HG03457 (cell line): ENCODE measurements at regions not wholly inside any gene's neighbourhood (a gene's known extent, or its start where the extent isn't known, plus 50 kb on each side); places are given as distances from the start of the nearest gene placed in this dataset.
A peak's percentile ranks its signal among the peaks of the same experiment; 100 is the strongest.
"Not testable (repeated sequence)": the region's sequence is repeated elsewhere in the genome, so short reads cannot be mapped to it uniquely, and the experiment has no call there.

Source experiments
- ATAC-seq: cut with Tn5 transposase; IDR thresholded peaks from one replicate; pipeline ENCODE4 v1.9.1; 2021; ENCODE audit warnings: moderate number of reproducible peaks; ENCODE audit not compliant: unreplicated experiment

GRCh38 chr12:116327992-116328391 is 50.5 kb upstream of the MED13L start:
- ATAC-seq, result not testable (repeated sequence)

- no peak for ATAC-seq
Measured at GRCh38 chr12:116331876-116332275, 54.4 kb upstream of the MED13L start.

- ATAC-seq, result no peak
Measured at GRCh38 chr12:116332705-116333380, 55.4 kb upstream of the MED13L start.

GRCh38 chr12:116333402-116333801 is 55.9 kb upstream of the MED13L start:
- no peak for ATAC-seq

GRCh38 chr12:116336542-116337065 is 59.1 kb upstream of the MED13L start:
- peak; percentile 75 for ATAC-seq

GRCh38 chr12:116337312-116337711 is 59.8 kb upstream of the MED13L start:
- ATAC-seq, result no peak

GRCh38 chr12:116338064-116338846 is 60.8 kb upstream of the MED13L start:
- ATAC-seq, result no peak

GRCh38 chr12:116339062-116339461 is 61.6 kb upstream of the MED13L start:
- no peak for ATAC-seq

GRCh38 chr12:116339800-116340371 is 62.4 kb upstream of the MED13L start:
- no peak for ATAC-seq

- no peak for ATAC-seq
Measured at GRCh38 chr12:116343331-116343884, 65.9 kb upstream of the MED13L start.

- no peak for ATAC-seq
Measured at GRCh38 chr12:116346222-116346621, 68.7 kb upstream of the MED13L start.

- ATAC-seq, result no peak
Measured at GRCh38 chr12:116346741-116347140, 69.2 kb upstream of the MED13L start.

GRCh38 chr12:116347265-116347664 is 69.8 kb upstream of the MED13L start:
- no peak for ATAC-seq

GRCh38 chr12:116352315-116352835 is 74.9 kb upstream of the MED13L start:
- ATAC-seq, result no peak

- ATAC-seq, result no peak
Measured at GRCh38 chr12:116353958-116354357, 76.5 kb upstream of the MED13L start.

- no peak for ATAC-seq
Measured at GRCh38 chr12:116354534-116354933, 77.0 kb upstream of the MED13L start.

GRCh38 chr12:116354950-116355783 is 77.7 kb upstream of the MED13L start:
- no peak for ATAC-seq

- ATAC-seq, result no peak
Measured at GRCh38 chr12:116358536-116358892, 81.0 kb upstream of the MED13L start.

- ATAC-seq, result peak; percentile 82
Measured at GRCh38 chr12:116358893-116359761, 81.6 kb upstream of the MED13L start.
